Liver (tissue), 3 donors: ENCODE measurements at regions not wholly inside any gene's neighbourhood (a gene's known extent, or its start where the extent isn't known, plus 50 kb on each side); places are given as distances from the start of the nearest gene placed in this dataset.

Experiments used
- EGR1 ChIP-seq, 2 donors: IDR thresholded peaks; 2 replicates each; pipeline ENCODE4 v1.6.1; 2016 to 2018; ENCODE audit warnings: antibody characterized with exemption in 2 of 2, low read depth in 2 of 2
- GABPA ChIP-seq, 2 donors: IDR thresholded peaks in 1 of 2; conservative IDR thresholded peaks in 1 of 2; 2 replicates each; pipeline ENCODE4 v1.6.1; 2016; ENCODE audit warnings: antibody characterized with exemption in 2 of 2, mild to moderate bottlenecking in 1 of 2, moderate library complexity in 1 of 2
- HNF4A ChIP-seq, 2 donors: conservative IDR thresholded peaks; 2 replicates each; pipeline ENCODE4 v1.6.1; 2016; ENCODE audit warnings: antibody characterized with exemption in 2 of 2, mild to moderate bottlenecking in 2 of 2
- RXRA ChIP-seq, 2 donors: IDR thresholded peaks; 2 replicates each; pipeline ENCODE4 v1.6.1; 2017 to 2018; ENCODE audit warnings: antibody characterized with exemption in 2 of 2, mild to moderate bottlenecking in 1 of 2
- TAF1 ChIP-seq: conservative IDR thresholded peaks from 2 replicates; pipeline ENCODE4 v1.6.1; 2016; ENCODE audit warnings: antibody characterized with exemption, mild to moderate bottlenecking
- TF ChIP-seq, protein P1 (sequence below): fragments of 150-350 bp; IDR thresholded peaks from 2 replicates; pipeline ENCODE4 v1.5.1; 2017; ENCODE audit warnings: improper control_type of control experiment, low read depth, low read length; ENCODE audit not compliant: missing input control
- donor health status: healthy.
- donor health status: healthy.

DNA sequence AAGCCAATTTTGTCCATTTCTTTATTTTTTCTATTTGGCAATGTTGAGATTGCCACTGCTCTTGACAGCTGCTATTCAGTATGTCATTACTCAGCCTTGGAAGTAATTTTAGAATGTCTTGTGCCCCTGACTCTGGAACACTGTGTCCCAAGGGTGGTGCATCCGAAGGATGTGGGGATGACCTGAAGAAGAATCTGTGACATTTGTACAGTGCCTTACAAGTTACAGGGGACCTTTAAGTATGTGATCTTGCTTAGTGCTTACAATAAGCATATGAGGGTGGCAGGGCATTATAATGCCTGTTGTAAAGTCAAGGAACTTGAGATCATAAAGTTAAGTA is 239.5 kb downstream of the REEP3 start:
- no peak for TF ChIP-seq RXRA (IDR thresholded peaks at IDR 0.05)
- TF ChIP-seq TAF1: no peak
- no peak for TF ChIP-seq EGR1 (IDR thresholded peaks at IDR 0.05; ENCODE audit: low read depth in 2 of 2)
- TF ChIP-seq, protein P1, sequence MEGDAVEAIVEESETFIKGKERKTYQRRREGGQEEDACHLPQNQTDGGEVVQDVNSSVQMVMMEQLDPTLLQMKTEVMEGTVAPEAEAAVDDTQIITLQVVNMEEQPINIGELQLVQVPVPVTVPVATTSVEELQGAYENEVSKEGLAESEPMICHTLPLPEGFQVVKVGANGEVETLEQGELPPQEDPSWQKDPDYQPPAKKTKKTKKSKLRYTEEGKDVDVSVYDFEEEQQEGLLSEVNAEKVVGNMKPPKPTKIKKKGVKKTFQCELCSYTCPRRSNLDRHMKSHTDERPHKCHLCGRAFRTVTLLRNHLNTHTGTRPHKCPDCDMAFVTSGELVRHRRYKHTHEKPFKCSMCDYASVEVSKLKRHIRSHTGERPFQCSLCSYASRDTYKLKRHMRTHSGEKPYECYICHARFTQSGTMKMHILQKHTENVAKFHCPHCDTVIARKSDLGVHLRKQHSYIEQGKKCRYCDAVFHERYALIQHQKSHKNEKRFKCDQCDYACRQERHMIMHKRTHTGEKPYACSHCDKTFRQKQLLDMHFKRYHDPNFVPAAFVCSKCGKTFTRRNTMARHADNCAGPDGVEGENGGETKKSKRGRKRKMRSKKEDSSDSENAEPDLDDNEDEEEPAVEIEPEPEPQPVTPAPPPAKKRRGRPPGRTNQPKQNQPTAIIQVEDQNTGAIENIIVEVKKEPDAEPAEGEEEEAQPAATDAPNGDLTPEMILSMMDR: no peak
- TF ChIP-seq GABPA (IDR thresholded peaks at IDR 0.05 in 1 of 2, conservative IDR thresholded peaks at IDR 0.05 in 1 of 2): no peak
- TF ChIP-seq HNF4A (conservative IDR thresholded peaks at IDR 0.05): no peak
